Hepatocyte (in vitro differentiated cells): ENCODE measurements at regions not wholly inside any gene's neighbourhood (a gene's known extent, or its start where the extent isn't known, plus 50 kb on each side); places are given as distances from the start of the nearest gene placed in this dataset.

Source experiments
- DNase-seq: peaks from one replicate; pipeline ENCODE4 v3.0.0-alpha.2; 2016; ENCODE audit warnings: low spot score
- H2AFZ ChIP-seq: fragments of 200-600 bp; sonication (generic); 2 replicates; pipeline ENCODE4 v1.6.0; 2016; ENCODE audit warnings: antibody characterized with exemption, mild to moderate bottlenecking
- H3K27ac ChIP-seq: fragments of 200-600 bp; sonication (generic); 2 replicates; pipeline ENCODE4 v1.5.1; 2016; ENCODE audit warnings: mild to moderate bottlenecking
- H3K27me3 ChIP-seq: fragments of 200-600 bp; sonication (generic); 2 replicates; pipeline ENCODE4 v1.6.1; 2016
- H3K36me3 ChIP-seq: fragments of 200-600 bp; sonication (generic); replicated peaks from 2 replicates; pipeline ENCODE4 v1.5.1; 2016; ENCODE audit warnings: low read depth; ENCODE audit not compliant: insufficient read depth
- H3K4me1 ChIP-seq: fragments of 200-600 bp; sonication (generic); 2 replicates; pipeline ENCODE4 v1.5.1; 2016; ENCODE audit warnings: mild to moderate bottlenecking, moderate library complexity; ENCODE audit not compliant: insufficient read depth
- H3K4me2 ChIP-seq: fragments of 200-600 bp; sonication (generic); 2 replicates; pipeline ENCODE4 v1.6.0; 2016
- H3K4me3 ChIP-seq: fragments of 200-600 bp; sonication (generic); 2 replicates; pipeline ENCODE4 v1.5.1; 2016; ENCODE audit warnings: mild to moderate bottlenecking
- H3K79me2 ChIP-seq: fragments of 200-600 bp; sonication (generic); 2 replicates; pipeline ENCODE4 v1.6.0; 2017; ENCODE audit warnings: mild to moderate bottlenecking
- H3K9me2 ChIP-seq: fragments of 200-600 bp; sonication (generic); replicated peaks from 2 replicates; pipeline ENCODE4 v1.6.0; 2017; ENCODE audit warnings: mild to moderate bottlenecking; ENCODE audit not compliant: insufficient read depth
- H3K9me3 ChIP-seq: fragments of 200-600 bp; sonication (generic); 2 replicates; pipeline ENCODE4 v1.5.1; 2016; ENCODE audit warnings: low read depth, mild to moderate bottlenecking
- H4K20me1 ChIP-seq: fragments of 200-600 bp; sonication (generic); 2 replicates; pipeline ENCODE4 v1.6.0; 2016; ENCODE audit warnings: mild to moderate bottlenecking; ENCODE audit not compliant: insufficient read depth, poor library complexity, severe bottlenecking
- EZH2 ChIP-seq: fragments of 200-600 bp; sonication (generic); IDR thresholded peaks from 2 replicates; pipeline ENCODE4 v1.6.1; 2016; ENCODE audit warnings: antibody characterized with exemption, mild to moderate bottlenecking, borderline replicate concordance
- EZH2phosphoT487 ChIP-seq: fragments of 200-600 bp; sonication (generic); IDR thresholded peaks from one replicate; pipeline ENCODE4 v1.6.1; 2018; ENCODE audit warnings: antibody characterized with exemption, mild to moderate bottlenecking, low read depth, moderate library complexity; ENCODE audit not compliant: unreplicated experiment, severe bottlenecking
- WGBS: methylation state at CpG from one replicate; pipeline ENCODE4 v1.1.6; 2016; ENCODE audit warnings: low lambda C conversion rate; ENCODE audit errors: missing lambda C conversion rate; 5-methylcytosine and 5-hydroxymethylcytosine counted together
- TF ChIP-seq, protein P1 (sequence below): fragments of 200-600 bp; sonication (generic); IDR thresholded peaks from 2 replicates; pipeline ENCODE4 v1.5.1; 2016; ENCODE audit warnings: antibody characterized with exemption, mild to moderate bottlenecking; ENCODE audit not compliant: poor library complexity

DNA sequence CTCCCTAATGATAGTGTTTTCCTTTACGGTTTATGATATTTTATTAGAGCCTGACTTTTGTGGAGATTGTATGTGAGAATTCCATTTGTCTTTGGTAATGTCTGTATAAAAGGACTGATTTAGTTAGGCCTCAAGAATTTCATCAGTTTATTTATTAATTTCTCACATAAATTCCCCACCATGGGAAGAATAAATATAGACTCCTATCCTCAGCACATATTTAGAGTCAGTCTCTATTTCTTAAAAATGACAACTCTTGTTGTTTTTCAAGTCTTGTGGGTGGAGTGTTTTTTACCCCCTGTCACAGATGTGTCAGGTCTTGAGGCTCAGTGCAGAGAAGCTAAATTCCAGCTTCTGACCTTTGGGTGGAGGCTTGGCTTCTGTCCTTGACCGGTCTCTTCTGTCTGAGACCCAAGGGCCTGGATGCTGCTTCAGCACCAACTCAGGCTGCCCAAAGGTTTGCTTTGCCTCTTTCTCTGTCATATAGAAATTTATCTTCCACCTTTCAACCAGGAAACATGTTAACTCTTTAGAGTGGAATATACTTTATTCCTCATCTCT lies 117.3 kb upstream of the INHBA start:
- no peaks in the 10 kb centered on the region for H3K9me2 ChIP-seq
- no peak overlapping the region for H3K4me2 ChIP-seq
- no peaks in the 10 kb centered on the region for H3K9me3 ChIP-seq
- no peak for DNase-seq
- H3K27me3 ChIP-seq, result no peaks in the 10 kb centered on the region
- H3K4me1 ChIP-seq, result no peaks in the 10 kb centered on the region
- TF ChIP-seq EZH2 (no peak), EZH2phosphoT487 (no peak)
- TF ChIP-seq, protein P1, sequence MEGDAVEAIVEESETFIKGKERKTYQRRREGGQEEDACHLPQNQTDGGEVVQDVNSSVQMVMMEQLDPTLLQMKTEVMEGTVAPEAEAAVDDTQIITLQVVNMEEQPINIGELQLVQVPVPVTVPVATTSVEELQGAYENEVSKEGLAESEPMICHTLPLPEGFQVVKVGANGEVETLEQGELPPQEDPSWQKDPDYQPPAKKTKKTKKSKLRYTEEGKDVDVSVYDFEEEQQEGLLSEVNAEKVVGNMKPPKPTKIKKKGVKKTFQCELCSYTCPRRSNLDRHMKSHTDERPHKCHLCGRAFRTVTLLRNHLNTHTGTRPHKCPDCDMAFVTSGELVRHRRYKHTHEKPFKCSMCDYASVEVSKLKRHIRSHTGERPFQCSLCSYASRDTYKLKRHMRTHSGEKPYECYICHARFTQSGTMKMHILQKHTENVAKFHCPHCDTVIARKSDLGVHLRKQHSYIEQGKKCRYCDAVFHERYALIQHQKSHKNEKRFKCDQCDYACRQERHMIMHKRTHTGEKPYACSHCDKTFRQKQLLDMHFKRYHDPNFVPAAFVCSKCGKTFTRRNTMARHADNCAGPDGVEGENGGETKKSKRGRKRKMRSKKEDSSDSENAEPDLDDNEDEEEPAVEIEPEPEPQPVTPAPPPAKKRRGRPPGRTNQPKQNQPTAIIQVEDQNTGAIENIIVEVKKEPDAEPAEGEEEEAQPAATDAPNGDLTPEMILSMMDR, result no peak
- H3K4me3 ChIP-seq, result no peak overlapping the region
- no peak overlapping the region for H3K27ac ChIP-seq
- no peaks in the 10 kb centered on the region for H4K20me1 ChIP-seq
- H3K36me3 ChIP-seq, result no peaks in the 10 kb centered on the region
- H3K79me2 ChIP-seq, result no peaks in the 10 kb centered on the region
- WGBS, result 98% methylated on average over 2 of the region's 2 CpGs
- H2AFZ ChIP-seq, result no peak overlapping the region

DNA sequence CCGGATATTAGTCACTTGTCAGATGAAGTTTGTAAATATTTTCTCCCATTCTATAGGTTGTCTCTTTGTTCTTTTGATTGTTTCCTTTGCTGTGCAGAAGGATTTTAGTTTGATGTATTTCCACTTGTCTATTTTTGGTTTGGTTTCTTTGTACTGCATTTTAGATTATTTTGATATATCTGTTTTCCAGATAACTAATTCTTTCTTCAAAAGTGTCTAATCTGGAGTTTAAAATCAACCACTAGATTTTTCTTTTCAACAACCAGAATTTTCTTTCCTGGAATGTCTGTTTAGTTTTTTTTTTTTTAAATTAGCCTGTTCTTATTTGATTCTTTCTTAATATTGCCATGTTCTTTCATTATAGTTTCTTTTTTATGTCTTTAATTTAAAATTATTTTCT lies 116.8 kb upstream of the INHBA start:
- H3K4me2 ChIP-seq, result no peak overlapping the region
- 96% methylated on average over 1 of the region's 1 CpG for WGBS
- no peaks in the 10 kb centered on the region for H3K27me3 ChIP-seq
- H3K4me3 ChIP-seq, result no peak overlapping the region
- H3K79me2 ChIP-seq, result no peaks in the 10 kb centered on the region
- no peak for DNase-seq
- no peaks in the 10 kb centered on the region for H4K20me1 ChIP-seq
- no peak overlapping the region for H3K27ac ChIP-seq
- TF ChIP-seq EZH2phosphoT487 (no peak), EZH2 (no peak)
- TF ChIP-seq, protein P1, result no peak
- H3K4me1 ChIP-seq, result no peaks in the 10 kb centered on the region
- no peaks in the 10 kb centered on the region for H3K36me3 ChIP-seq
- H3K9me3 ChIP-seq, result no peaks in the 10 kb centered on the region
- no peak overlapping the region for H2AFZ ChIP-seq
- H3K9me2 ChIP-seq, result no peaks in the 10 kb centered on the region

DNA sequence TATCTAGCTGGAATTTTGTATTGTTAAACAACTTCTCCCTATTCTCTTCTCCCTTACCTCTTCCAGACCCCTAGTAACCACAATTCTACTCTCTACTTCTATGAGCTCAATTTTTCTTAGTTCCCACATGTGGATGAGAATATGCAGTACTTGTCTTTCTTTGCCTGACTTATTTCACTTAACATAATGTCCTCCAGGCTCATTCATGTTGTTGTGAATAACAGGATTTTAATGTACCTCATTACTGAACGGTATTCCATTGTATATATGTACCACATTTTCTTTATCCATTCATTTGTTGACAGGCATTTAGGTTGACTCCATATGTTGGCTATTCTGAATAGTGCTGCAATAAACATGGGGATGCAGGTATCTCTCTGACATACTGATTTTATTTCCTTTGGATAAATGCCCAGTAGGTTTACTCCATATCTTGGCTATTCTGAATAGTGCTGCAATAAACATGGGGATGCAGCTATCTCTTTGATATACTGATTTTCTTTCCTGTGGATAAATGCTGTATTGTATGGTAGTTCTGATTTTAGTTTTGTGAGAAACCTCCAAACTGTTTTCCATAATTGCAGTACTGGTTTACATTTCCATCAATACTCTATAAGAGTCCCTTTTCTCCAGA lies 116.0 kb upstream of the INHBA start:
- 68% methylated on average over 1 of the region's 1 CpG for WGBS
- DNase-seq, result no peak
- Histone ChIP-seq H3K4me1 (no peaks in the 10 kb centered on the region), H3K9me2 (no peaks in the 10 kb centered on the region), H3K4me3 (no peak overlapping the region), H3K27me3 (no peaks in the 10 kb centered on the region), H3K4me2 (no peak overlapping the region), H3K79me2 (no peaks in the 10 kb centered on the region), H3K9me3 (no peaks in the 10 kb centered on the region), H3K27ac (no peak overlapping the region), H4K20me1 (no peaks in the 10 kb centered on the region), H2AFZ (no peak overlapping the region), H3K36me3 (no peaks in the 10 kb centered on the region)
- TF ChIP-seq, protein P1, result no peak
- TF ChIP-seq EZH2, result no peak
- no peak for TF ChIP-seq EZH2phosphoT487
